HG02870 (cell line): ENCODE measurements at regions not wholly inside any gene's neighbourhood (a gene's known extent, or its start where the extent isn't known, plus 50 kb on each side); places are given as distances from the start of the nearest gene placed in this dataset.
"Not testable (repeated sequence)": the region's sequence is repeated elsewhere in the genome, so short reads cannot be mapped to it uniquely, and the experiment has no call there.

Experiments
- ATAC-seq: cut with Tn5 transposase; IDR thresholded peaks from one replicate; pipeline ENCODE4 v1.9.1; 2021; ENCODE audit warnings: mild to moderate bottlenecking, moderate library complexity; ENCODE audit not compliant: unreplicated experiment

DNA sequence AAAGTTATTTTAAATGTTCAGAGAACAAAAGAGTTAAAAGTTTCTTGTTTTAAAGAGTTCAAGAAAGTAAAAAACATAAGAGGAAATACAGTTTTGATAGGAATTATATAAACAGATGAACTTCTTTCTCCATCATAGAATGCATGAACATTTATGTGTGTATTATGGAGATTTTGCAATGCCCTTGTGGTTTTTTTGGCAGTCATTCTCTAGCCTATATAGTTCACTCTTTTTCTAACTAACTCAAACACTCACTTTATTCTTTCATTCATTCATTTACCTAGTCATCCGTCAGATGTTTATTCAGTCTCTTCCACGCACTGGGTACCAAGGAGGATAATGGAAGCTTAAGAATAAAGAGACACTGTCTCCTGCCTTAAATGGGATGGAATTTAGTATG, 195.9 kb upstream of the VLDLR start:
- no peak for ATAC-seq

DNA sequence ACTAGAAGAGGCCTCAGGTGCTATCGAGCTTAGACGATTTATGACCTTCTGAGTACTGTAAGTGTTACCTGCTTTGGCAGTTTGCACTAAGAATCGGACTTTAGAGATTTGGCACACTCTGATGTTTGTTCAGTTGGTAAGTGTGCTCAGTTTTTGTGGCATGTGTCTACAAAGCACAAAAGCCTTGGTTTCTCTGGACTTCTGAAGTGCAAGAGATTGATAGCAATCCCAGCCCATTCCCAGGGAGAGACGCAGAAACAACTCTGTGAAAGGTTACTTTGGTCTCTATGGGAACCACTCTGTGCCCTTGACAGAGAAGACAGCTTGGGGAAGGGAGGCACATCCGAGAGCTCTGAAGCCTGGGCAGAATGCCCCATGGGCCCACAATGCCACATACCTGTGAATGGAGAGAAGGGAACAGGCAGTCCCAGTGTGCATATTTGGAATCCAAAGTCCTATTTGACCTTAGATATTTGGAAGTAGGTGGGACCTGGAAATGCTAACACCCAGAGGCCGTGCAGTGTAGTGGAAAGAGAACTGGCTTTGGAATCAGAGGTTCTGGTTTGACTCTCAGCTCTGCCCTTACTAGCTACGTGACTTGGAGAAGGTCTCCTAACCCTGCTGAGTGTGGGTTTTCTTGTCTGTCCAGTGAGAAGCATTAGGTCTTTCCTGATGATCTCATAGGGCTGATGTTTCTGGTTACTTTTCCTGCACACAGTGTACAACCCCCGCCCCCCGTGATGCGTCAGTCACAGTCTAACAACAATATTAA, 194.3 kb upstream of the VLDLR start:
- no peak for ATAC-seq

- ATAC-seq: no peak
Measured at GRCh38 chr9:2439957-2440356, 181.6 kb upstream of the VLDLR start.

DNA sequence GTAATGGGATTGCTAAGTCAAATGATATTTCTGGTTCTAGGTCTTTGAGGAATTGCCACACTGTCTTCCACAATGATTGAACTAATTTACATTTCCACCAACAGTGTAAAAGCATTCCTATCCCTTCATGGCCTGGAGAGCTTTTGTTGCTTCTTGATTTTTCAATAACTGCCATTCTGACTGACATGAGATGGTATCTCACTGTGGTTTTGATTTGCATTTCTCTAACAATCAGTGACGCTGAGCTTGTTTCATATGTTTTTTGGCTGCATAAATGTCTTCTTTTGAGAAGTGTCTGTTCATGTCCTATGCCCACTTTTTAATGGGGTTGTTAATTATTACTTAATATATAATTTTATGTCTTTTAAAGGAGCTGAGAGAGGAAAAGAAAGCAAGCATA, 177.7 kb upstream of the VLDLR start:
- not testable (repeated sequence) for ATAC-seq

GRCh38 chr9:2448193-2448738, 173.3 kb upstream of the VLDLR start:
- no peak for ATAC-seq

DNA sequence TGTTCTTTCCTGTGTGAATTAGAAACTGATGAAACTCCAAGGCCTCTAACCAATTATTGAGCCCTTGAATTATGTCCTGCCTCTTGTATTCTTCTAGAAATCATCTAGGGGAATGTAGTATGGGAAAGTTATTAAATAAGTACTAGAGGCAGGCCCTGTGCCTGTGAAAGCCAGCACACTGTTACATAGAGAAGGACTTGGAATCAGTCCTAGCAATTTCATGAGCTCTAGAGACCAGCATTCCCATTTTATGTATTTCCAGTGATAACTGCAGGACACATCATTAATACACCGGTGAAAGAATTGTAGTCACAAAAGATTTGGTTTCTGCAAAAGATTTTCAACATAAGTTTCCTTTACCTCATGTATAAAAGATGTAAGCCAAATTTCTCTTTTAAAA, 168.5 kb upstream of the VLDLR start:
- no peak for ATAC-seq

DNA sequence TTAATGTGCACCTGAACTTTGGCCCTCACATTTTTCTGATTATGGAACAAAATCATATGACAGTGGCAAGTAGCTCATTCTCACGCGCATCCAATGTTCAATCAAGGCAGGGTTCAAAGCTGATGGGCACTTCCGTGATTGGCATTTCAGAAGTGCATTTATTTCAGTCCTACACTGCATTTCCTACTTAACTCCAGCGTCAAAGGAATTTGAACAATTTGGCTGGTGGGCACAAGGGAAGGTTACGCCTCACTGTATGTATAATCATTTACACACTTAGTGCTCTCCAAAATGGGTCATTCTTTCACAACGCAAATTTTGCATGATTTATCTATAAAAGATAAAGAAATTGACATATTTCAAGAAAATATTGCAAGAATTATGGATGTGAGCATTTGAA, 167.9 kb upstream of the VLDLR start:
- no peak for ATAC-seq

DNA sequence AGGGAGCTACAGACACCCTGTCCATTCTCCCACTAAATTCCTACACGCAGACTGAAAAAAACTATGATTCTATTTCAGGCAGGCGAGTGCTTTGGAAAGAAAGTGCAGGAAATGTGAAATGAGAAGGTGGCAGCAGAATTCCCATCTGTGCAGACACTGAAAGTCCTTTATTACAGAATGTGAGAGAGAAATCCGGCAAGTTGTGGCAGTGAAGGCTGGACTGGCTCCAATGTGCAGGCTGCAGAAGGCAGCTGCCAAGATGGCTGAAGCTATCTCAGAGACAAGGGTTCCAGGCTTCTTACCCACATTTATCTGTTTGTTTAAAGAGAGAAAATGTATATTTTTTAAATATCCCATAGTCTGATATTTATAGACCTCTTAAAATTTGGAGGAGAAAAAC, 161.8 kb upstream of the VLDLR start:
- no peak for ATAC-seq

DNA sequence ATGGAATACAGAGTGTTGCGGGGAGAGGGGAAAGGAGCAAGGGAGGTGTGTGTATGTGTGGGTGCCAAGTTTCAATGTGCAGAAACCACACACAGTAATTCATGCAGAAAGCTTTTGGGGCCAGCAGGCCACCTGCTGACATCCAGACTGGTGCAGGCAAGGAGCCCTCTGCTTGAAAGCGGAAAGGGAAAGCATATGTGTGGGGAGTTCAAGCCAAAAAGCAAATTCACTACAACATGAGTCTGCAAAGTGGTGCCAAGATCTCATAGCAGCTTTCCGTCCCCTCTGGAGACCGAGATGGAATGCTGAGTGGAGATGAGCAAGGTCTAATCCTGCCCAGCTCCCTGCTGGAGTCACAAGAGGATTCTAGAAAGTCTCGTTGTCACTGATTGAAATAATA, 159.7 kb upstream of the VLDLR start:
- no peak for ATAC-seq

DNA sequence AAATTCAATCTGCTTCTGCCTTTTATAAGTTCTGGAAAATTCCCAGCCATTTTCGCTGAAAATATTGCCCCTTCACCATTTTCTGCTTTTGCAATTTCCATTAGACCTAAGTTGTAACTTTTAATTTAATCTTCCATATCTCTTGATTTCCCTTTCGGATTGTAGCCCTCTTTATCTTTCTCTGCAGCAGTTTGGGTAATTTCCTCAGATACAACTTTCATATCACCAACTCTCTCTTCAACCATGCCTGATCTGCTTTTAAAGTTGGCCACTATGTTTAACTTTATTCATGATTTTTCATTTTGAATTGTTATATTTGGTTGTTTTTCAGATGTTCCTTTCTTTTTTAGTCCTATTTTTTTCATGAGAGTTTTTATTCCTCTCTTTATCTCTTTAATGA, 157.0 kb upstream of the VLDLR start:
- ATAC-seq: no peak

DNA sequence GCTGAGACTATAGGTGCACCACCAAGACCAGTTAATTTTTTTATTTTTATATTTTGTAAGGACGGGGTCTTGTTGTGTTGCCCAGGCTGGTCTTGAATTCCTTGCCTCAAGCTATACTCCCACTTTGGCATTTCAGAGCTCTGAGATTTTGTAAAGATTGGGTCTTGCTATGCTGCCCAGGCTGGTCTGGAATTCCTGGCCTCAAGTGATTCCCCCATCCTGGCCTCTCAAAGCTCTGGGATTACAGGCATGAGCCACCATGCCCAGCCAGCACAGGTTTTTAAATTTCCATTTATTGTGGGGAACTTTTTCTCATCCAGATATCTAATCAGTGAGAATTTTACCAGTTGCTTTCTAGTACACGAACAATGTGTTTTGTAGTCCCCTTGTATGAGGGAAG, 156.1 kb upstream of the VLDLR start:
- no peak for ATAC-seq

- ATAC-seq: peak; percentile 99
Measured at GRCh38 chr9:2465921-2466460, 155.6 kb upstream of the VLDLR start.

GRCh38 chr9:2466703-2467102, 154.9 kb upstream of the VLDLR start:
- ATAC-seq: no peak

GRCh38 chr9:2469681-2470221, 151.8 kb upstream of the VLDLR start:
- ATAC-seq: no peak

GRCh38 chr9:2473681-2474080, 147.9 kb upstream of the VLDLR start:
- ATAC-seq: no peak

DNA sequence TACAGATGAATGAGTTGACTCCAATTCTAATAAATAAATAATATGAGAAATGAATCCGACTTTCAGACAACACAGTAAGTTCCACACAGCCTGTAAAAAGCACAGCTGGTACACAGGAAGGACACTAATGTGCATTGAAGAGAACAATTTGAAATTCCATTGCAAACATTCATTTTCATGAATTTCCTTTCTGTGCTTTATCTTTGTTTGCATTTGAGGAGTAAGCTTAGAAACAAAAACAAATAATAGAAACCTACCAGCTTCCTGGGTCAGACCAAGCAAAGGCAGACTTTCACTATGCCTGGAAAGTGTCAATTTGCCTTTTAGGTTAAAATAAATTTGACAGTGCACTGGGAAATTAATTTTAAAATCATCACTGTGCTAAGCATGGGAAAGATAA, 143.8 kb upstream of the VLDLR start:
- ATAC-seq: no peak

DNA sequence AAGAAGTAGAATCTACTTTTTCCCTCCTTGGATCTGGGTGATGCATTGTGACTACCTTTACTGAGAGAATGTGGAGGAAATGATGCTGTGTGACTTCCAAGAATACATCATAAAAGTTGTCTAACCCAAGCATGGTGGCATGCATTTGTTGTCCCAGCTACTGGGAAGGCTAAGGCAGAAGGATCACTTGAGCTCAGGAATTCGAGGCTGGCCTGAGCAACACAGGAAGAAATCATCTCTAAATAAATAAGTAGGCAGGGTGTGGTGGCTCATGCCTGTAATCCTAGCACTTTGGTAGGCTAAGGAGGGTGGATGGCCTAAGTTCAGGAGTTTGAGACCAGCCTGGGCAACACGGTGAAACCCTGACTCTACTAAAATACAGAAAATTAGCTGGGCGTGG, 143.2 kb upstream of the VLDLR start:
- no peak for ATAC-seq

DNA sequence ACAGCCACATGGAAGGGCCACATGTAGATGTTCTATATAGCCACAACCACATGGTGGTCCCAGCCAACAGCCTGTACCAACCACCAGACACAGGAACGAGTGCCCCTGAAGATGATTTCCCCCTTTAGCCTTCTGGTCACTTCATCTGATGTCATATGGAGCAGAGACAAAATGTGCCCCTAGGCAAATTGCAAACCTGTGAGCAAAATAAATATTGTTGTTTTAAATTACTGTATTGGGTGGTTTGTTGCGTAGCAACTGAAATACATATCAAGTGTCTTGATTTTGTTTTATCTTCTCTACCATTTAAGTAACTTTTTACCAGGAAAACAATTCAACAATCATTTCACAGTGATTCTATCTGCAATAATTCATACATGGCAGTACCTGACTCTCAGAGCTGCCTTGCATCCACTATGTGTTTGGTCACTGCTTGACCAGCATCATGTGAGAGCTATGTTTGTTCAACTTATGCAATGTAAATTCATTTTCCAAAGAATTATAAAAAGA, 142.5 kb upstream of the VLDLR start:
- ATAC-seq: no peak

GRCh38 chr9:2480255-2480837, 141.2 kb upstream of the VLDLR start:
- no peak for ATAC-seq

GRCh38 chr9:2481216-2481615, 140.4 kb upstream of the VLDLR start:
- no peak for ATAC-seq

- ATAC-seq: no peak
Measured at GRCh38 chr9:2486988-2487387, 134.6 kb upstream of the VLDLR start.

GRCh38 chr9:2489838-2490314, 131.7 kb upstream of the VLDLR start:
- ATAC-seq: no peak
